ENCODE measurements at regions not wholly inside any gene's neighbourhood (a gene's known extent, or its start where the extent isn't known, plus 50 kb on each side); places are given as distances from the start of the nearest gene placed in this dataset.
A peak's percentile ranks its signal among the peaks of the same experiment; 100 is the strongest.
"Not testable (repeated sequence)": the region's sequence is repeated elsewhere in the genome, so short reads cannot be mapped to it uniquely, and the experiment has no call there.

- no peaks in the 10 kb centered on the region for H3K36me3 ChIP-seq (ENCODE audit: insufficient read depth, low read length)
- H4K20me1 ChIP-seq (ENCODE audit: insufficient read depth, low read length, poor library complexity, severe bottlenecking): no peaks in the 10 kb centered on the region
- no peaks in the 10 kb centered on the region for H3K79me2 ChIP-seq (ENCODE audit: insufficient read depth, low read length)
- no peak overlapping the region for H3K4me3 ChIP-seq (ENCODE audit: low read length, poor library complexity, severe bottlenecking)
- TF ChIP-seq CTCF (conservative IDR thresholded peaks at IDR 0.05; ENCODE audit: low read length) (no peak), EZH2phosphoT487 (IDR thresholded peaks at IDR 0.05; ENCODE audit: borderline replicate concordance) (no peak)
- H3K9me2 ChIP-seq (replicated peaks; ENCODE audit: low read depth, low read length): no peaks in the 10 kb centered on the region
- no peak overlapping the region for H2AFZ ChIP-seq (ENCODE audit: low read length)
- no peak overlapping the region for H3K9ac ChIP-seq (ENCODE audit: low read depth, low read length, poor library complexity, severe bottlenecking)
- H3K4me1 ChIP-seq (ENCODE audit: insufficient read depth, low read length, poor library complexity, severe bottlenecking): no peaks in the 10 kb centered on the region
- no peaks in the 10 kb centered on the region for H3F3A ChIP-seq (ENCODE audit: low read depth)
- H3K27me3 ChIP-seq (ENCODE audit: insufficient read depth, low read length, poor library complexity, severe bottlenecking): no peaks in the 10 kb centered on the region
- no peaks in the 10 kb centered on the region for H3K9me3 ChIP-seq (ENCODE audit: insufficient read depth, low read depth, low read length)
- H3K4me2 ChIP-seq (ENCODE audit: low read depth, low read length, poor library complexity, severe bottlenecking): no peak overlapping the region
Measured at GRCh38 chr13:59320021-59320420, 843.7 kb downstream of the DIAPH3 start.

- not testable (repeated sequence) for H3K27me3 ChIP-seq (ENCODE audit: insufficient read depth, low read length, poor library complexity, severe bottlenecking)
Measured at GRCh38 chr13:59324401-59324800, 839.3 kb downstream of the DIAPH3 start.

DNA sequence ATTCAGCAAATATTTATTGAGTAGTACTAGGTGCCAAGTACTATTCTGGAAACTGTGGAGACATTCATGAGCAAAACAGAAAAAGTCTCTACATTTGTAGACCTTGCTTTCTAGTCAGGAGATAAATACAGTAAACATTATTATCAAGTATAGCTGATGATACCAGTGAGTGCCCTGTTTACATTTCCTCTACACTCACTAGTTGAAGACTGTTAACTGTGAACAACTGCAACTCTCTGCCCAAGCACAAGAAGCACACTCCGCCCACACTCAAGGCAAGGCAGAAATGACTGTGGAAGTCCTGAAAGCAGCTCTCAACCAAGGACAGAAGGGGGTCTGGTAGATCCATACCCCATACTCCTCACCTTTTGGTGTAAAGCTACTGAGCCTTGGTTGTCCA lies 837.0 kb downstream of the DIAPH3 start:
- H3F3A ChIP-seq (ENCODE audit: low read depth): no peaks in the 10 kb centered on the region
- no peak overlapping the region for H3K9ac ChIP-seq (ENCODE audit: low read depth, low read length, poor library complexity, severe bottlenecking)
- H3K27me3 ChIP-seq (ENCODE audit: insufficient read depth, low read length, poor library complexity, severe bottlenecking): no peaks in the 10 kb centered on the region
- no peaks in the 10 kb centered on the region for H3K9me3 ChIP-seq (ENCODE audit: insufficient read depth, low read depth, low read length)
- H3K4me2 ChIP-seq (ENCODE audit: low read depth, low read length, poor library complexity, severe bottlenecking): no peak overlapping the region
- no peak overlapping the region for H3K4me3 ChIP-seq (ENCODE audit: low read length, poor library complexity, severe bottlenecking)
- H2AFZ ChIP-seq (ENCODE audit: low read length): no peak overlapping the region
- H3K9me2 ChIP-seq (replicated peaks; ENCODE audit: low read depth, low read length): no peaks in the 10 kb centered on the region
- H3K4me1 ChIP-seq (ENCODE audit: insufficient read depth, low read length, poor library complexity, severe bottlenecking): no peaks in the 10 kb centered on the region
- H3K36me3 ChIP-seq (ENCODE audit: insufficient read depth, low read length): no peaks in the 10 kb centered on the region
- no peaks in the 10 kb centered on the region for H3K79me2 ChIP-seq (ENCODE audit: insufficient read depth, low read length)
- no peaks in the 10 kb centered on the region for H4K20me1 ChIP-seq (ENCODE audit: insufficient read depth, low read length, poor library complexity, severe bottlenecking)
- no peak for TF ChIP-seq CTCF (conservative IDR thresholded peaks at IDR 0.05; ENCODE audit: low read length)
- no peak for TF ChIP-seq EZH2phosphoT487 (IDR thresholded peaks at IDR 0.05; ENCODE audit: borderline replicate concordance)

More at GRCh38 chr13:59324401-59324800, 839.3 kb downstream of the DIAPH3 start:
- H3F3A ChIP-seq (ENCODE audit: low read depth); H3K4me1 ChIP-seq (ENCODE audit: insufficient read depth, low read length, poor library complexity, severe bottlenecking); H2AFZ ChIP-seq (ENCODE audit: low read length); H3K9me3 ChIP-seq (ENCODE audit: insufficient read depth, low read depth, low read length); H3K9me2 ChIP-seq (replicated peaks; ENCODE audit: low read depth, low read length); H3K9ac ChIP-seq (ENCODE audit: low read depth, low read length, poor library complexity, severe bottlenecking); H3K36me3 ChIP-seq (ENCODE audit: insufficient read depth, low read length); H3K4me2 ChIP-seq (ENCODE audit: low read depth, low read length, poor library complexity, severe bottlenecking); H3K4me3 ChIP-seq (ENCODE audit: low read length, poor library complexity, severe bottlenecking); H4K20me1 ChIP-seq (ENCODE audit: insufficient read depth, low read length, poor library complexity, severe bottlenecking); H3K79me2 ChIP-seq (ENCODE audit: insufficient read depth, low read length): not testable (repeated sequence)

DNA sequence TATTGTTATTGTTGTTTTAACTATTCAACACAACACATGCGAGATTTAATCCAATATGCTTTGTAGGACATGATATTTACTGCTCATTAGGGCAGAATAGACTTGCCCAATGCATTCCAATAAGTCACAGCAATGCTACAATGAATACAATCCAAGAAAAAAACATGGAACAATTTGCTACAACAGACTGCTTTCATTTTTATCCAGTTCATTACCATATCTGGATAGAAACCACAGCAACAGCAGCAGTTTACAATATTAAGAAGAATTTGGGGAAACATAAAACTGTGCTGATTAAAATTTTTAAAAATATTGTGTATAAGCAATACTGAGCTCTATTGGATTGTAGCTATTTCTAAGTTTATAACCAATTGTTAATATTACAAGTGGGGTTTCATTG lies 833.0 kb downstream of the DIAPH3 start:
- Histone ChIP-seq H3K9me3 (ENCODE audit: insufficient read depth, low read depth, low read length) (no peaks in the 10 kb centered on the region), H3K36me3 (ENCODE audit: insufficient read depth, low read length) (no peaks in the 10 kb centered on the region), H4K20me1 (ENCODE audit: insufficient read depth, low read length, poor library complexity, severe bottlenecking) (no peaks in the 10 kb centered on the region), H3K27me3 (ENCODE audit: insufficient read depth, low read length, poor library complexity, severe bottlenecking) (no peaks in the 10 kb centered on the region), H3K4me2 (ENCODE audit: low read depth, low read length, poor library complexity, severe bottlenecking) (no peak overlapping the region), H3K79me2 (ENCODE audit: insufficient read depth, low read length) (no peaks in the 10 kb centered on the region), H3F3A (ENCODE audit: low read depth) (no peaks in the 10 kb centered on the region), H3K4me1 (ENCODE audit: insufficient read depth, low read length, poor library complexity, severe bottlenecking) (no peaks in the 10 kb centered on the region), H3K9me2 (replicated peaks; ENCODE audit: low read depth, low read length) (no peaks in the 10 kb centered on the region), H3K9ac (ENCODE audit: low read depth, low read length, poor library complexity, severe bottlenecking) (no peak overlapping the region), H2AFZ (ENCODE audit: low read length) (peak overlapping the region; percentile 33; the same call in 1 of the 2 replicates), H3K4me3 (ENCODE audit: low read length, poor library complexity, severe bottlenecking) (no peak overlapping the region)
- TF ChIP-seq EZH2phosphoT487 (IDR thresholded peaks at IDR 0.05; ENCODE audit: borderline replicate concordance): no peak
- TF ChIP-seq CTCF (conservative IDR thresholded peaks at IDR 0.05; ENCODE audit: low read length): no peak
